ENCODE measurements at regions not wholly inside any gene's neighbourhood (a gene's known extent, or its start where the extent isn't known, plus 50 kb on each side); places are given as distances from the start of the nearest gene placed in this dataset.

GRCh38 chr5:67941614-67942401 is 273.7 kb upstream of the PIK3R1 start:
- no peak for TF ChIP-seq EP300 (IDR thresholded peaks at IDR 0.05; ENCODE audit: borderline replicate concordance in 1 of 2, low read depth in 1 of 2, low read length in 1 of 2)
- no peak for TF ChIP-seq ELF1 (IDR thresholded peaks at IDR 0.05)
- no peak for TF ChIP-seq CTCF (IDR thresholded peaks at IDR 0.05)
- no peak for TF ChIP-seq POLR2AphosphoS5 (IDR thresholded peaks at IDR 0.05; ENCODE audit: low read depth, low read length)
- no peak for TF ChIP-seq SIN3A (IDR thresholded peaks at IDR 0.05; ENCODE audit: borderline replicate concordance, low read depth, low read length)
- no peak for TF ChIP-seq EZH2phosphoT487 (IDR thresholded peaks at IDR 0.05; ENCODE audit: borderline replicate concordance, low read depth)
- no peak for TF ChIP-seq RFX5 (IDR thresholded peaks at IDR 0.05; ENCODE audit: low read length)
